PC-3 (cell line): ENCODE measurements at regions not wholly inside any gene's neighbourhood (a gene's known extent, or its start where the extent isn't known, plus 50 kb on each side); places are given as distances from the start of the nearest gene placed in this dataset.

Experiments used
- ATAC-seq: fragments of 200-7000 bp; cut with Tn5 transposase; 2 replicates; pipeline ENCODE4 v1.9.1; 2020; ENCODE audit warnings: mild to moderate bottlenecking, moderate library complexity
- BruUV-seq: library from RNA; stranded (reverse); fragments of 400-500 nt; replicated peaks from 2 replicates; lab custom pipeline; 2021; lab: Mats Ljungman, UMichigan
- CTCF ChIA-PET: fragments of 300-600 bp; sonication (Branson Sonifier 250); formaldehyde crosslinking; loops from one replicate; lab custom pipeline; 2022; ENCODE audit warnings: antibody characterized with exemption; lab: Charles Lee
- POLR2A ChIA-PET: fragments of 300-600 bp; sonication (Branson Sonifier 250); formaldehyde crosslinking; loops from one replicate; lab custom pipeline; 2022; ENCODE audit warnings: antibody characterized with exemption; ENCODE audit not compliant: unreplicated experiment; lab: Charles Lee
- DNase-seq: peaks from one replicate; pipeline ENCODE4 v3.0.0-alpha.2; 2015
- H2AFZ ChIP-seq: fragments of 300-600 bp; sonication (generic); 2 replicates; pipeline ENCODE4 v1.6.0; 2016; ENCODE audit warnings: antibody characterized with exemption, low read length
- H3F3A ChIP-seq: fragments of 300-600 bp; sonication (generic); one replicate; pipeline ENCODE4 v1.6.0; 2017; ENCODE audit warnings: antibody characterized with exemption, low read length, control low read depth, mild to moderate bottlenecking; ENCODE audit not compliant: unreplicated experiment
- H3K27ac ChIP-seq: fragments of 300-600 bp; sonication (generic); 2 replicates; pipeline ENCODE4 v1.5.1; 2016; ENCODE audit warnings: mild to moderate bottlenecking, low read length
- H3K27me3 ChIP-seq: fragments of 300-600 bp; sonication (generic); 2 replicates; pipeline ENCODE4 v1.6.1; 2016; ENCODE audit warnings: low read length, mixed read lengths
- H3K36me3 ChIP-seq: fragments of 300-600 bp; sonication (generic); 2 replicates; pipeline ENCODE4 v1.6.1; 2016; ENCODE audit warnings: low read depth, mixed run types, low read length, mixed read lengths
- H3K4me1 ChIP-seq: fragments of 300-600 bp; sonication (generic); 2 replicates; pipeline ENCODE4 v1.5.1; 2016; ENCODE audit warnings: low read length; ENCODE audit not compliant: insufficient read depth
- H3K4me2 ChIP-seq: fragments of 300-600 bp; sonication (generic); 2 replicates; pipeline ENCODE4 v1.6.0; 2016; ENCODE audit warnings: low read length
- H3K4me3 ChIP-seq: fragments of 300-600 bp; sonication (generic); 2 replicates; pipeline ENCODE4 v1.5.1; 2016; ENCODE audit warnings: mild to moderate bottlenecking, low read length, mixed read lengths
- H3K79me2 ChIP-seq: fragments of 300-600 bp; sonication (generic); 2 replicates; pipeline ENCODE4 v1.6.1; 2017; ENCODE audit warnings: low read length, mixed read lengths
- H3K9ac ChIP-seq: fragments of 300-600 bp; sonication (generic); 2 replicates; pipeline ENCODE4 v1.6.0; 2016; ENCODE audit warnings: mild to moderate bottlenecking, low read length
- H3K9me2 ChIP-seq: fragments of 300-600 bp; sonication (generic); replicated peaks from 2 replicates; pipeline ENCODE4 v1.6.1; 2016; ENCODE audit warnings: mixed run types, low read length, mixed read lengths
- H3K9me3 ChIP-seq: fragments of 300-600 bp; sonication (generic); 2 replicates; pipeline ENCODE4 v1.6.1; 2016; ENCODE audit warnings: low read length, mixed read lengths
- H4K20me1 ChIP-seq: fragments of 300-600 bp; sonication (generic); 2 replicates; pipeline ENCODE4 v1.6.1; 2016; ENCODE audit warnings: low read length, mixed read lengths
- CTCF ChIP-seq: fragments of 300-600 bp; sonication (generic); conservative IDR thresholded peaks from 2 replicates; pipeline ENCODE4 v1.5.1; 2017; ENCODE audit warnings: antibody characterized with exemption, low read depth, mild to moderate bottlenecking, low read length
- EZH2 ChIP-seq: fragments of 300-600 bp; sonication (generic); IDR thresholded peaks from one replicate; pipeline ENCODE4 v1.6.1; 2017; ENCODE audit warnings: antibody characterized with exemption, mild to moderate bottlenecking, low read length; ENCODE audit not compliant: unreplicated experiment
- EZH2phosphoT487 ChIP-seq: fragments of 300-600 bp; sonication (generic); IDR thresholded peaks from 2 replicates; pipeline ENCODE4 v1.6.1; 2018; ENCODE audit warnings: mild to moderate bottlenecking, antibody characterized with exemption, low read length, borderline replicate concordance
- intact Hi-C: fragments of 100-400 bp; cut with micrococcal nuclease; formaldehyde crosslinking; loops from 2 replicates; pipeline ENCODE4 v1.9.0; 2023

GRCh38 chr13:33445024-33445423 is 159.5 kb upstream of the STARD13 start:
- no peak for TF ChIP-seq EZH2phosphoT487
- no peak for TF ChIP-seq CTCF
- TF ChIP-seq EZH2: no peak
- Histone ChIP-seq H3K79me2 (no peaks in the 10 kb centered on the region), H3K27me3 (no peaks in the 10 kb centered on the region), H3K9ac (no peak overlapping the region), H4K20me1 (no peaks in the 10 kb centered on the region), H3K4me3 (no peak overlapping the region), H3K4me1 (peaks cover 31% of the 10 kb centered on the region), H3K9me3 (no peaks in the 10 kb centered on the region), H2AFZ (no peak overlapping the region), H3K9me2 (no peaks in the 10 kb centered on the region), H3K27ac (peak overlapping the region; percentile 64), H3K4me2 (peak overlapping the region; percentile 40; the same call in 1 of the 2 replicates), H3F3A (no peaks in the 10 kb centered on the region), H3K36me3 (no peaks in the 10 kb centered on the region)
- DNase-seq (peak; percentile 36), ATAC-seq (no peak)
- CTCF ChIA-PET: no interaction called here
- intact Hi-C loops: loop anchor here (10.0 kb wide), 2 partner anchors 90 to 160 kb away; partner anchors contain the start of gene STARD13
- POLR2A ChIA-PET: no interaction called here
- no TSS peak for BruUV-seq

DNA sequence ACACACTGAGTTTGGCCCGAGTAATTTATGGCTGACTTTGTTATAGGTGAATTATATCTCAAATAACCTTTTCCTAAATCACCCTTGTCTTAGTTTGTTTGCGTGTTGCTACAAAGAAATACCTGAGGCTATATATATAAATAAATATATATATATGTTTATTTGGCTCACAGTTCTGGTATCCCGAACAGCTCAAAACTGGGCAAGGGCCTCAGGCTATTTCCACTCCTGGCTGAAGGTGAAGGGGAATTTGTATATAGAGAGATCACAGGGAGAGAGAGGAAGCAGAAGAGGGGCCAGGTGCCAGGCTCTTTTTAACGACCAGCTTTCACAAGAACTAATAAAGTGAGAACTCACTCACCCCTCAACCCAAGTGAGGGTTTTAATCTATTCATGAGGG is 159.9 kb upstream of the STARD13 start:
- Histone ChIP-seq H3F3A (no peaks in the 10 kb centered on the region), H3K27ac (peak overlapping the region; percentile 64), H3K27me3 (no peaks in the 10 kb centered on the region), H3K9me3 (no peaks in the 10 kb centered on the region), H2AFZ (no peak overlapping the region), H3K9ac (peak overlapping the region; percentile 20; the same call in 1 of the 2 replicates), H3K4me1 (peaks cover 31% of the 10 kb centered on the region), H3K4me3 (no peak overlapping the region), H3K9me2 (no peaks in the 10 kb centered on the region), H4K20me1 (no peaks in the 10 kb centered on the region), H3K36me3 (no peaks in the 10 kb centered on the region), H3K79me2 (no peaks in the 10 kb centered on the region), H3K4me2 (peak overlapping the region; percentile 40; the same call in 1 of the 2 replicates)
- CTCF ChIA-PET: no interaction called here
- peak; percentile 60 for DNase-seq
- POLR2A ChIA-PET: no interaction called here
- no peak for TF ChIP-seq EZH2phosphoT487
- intact Hi-C loops: loop anchor here (10.0 kb wide), 2 partner anchors 91 to 161 kb away; partner anchors contain the start of gene STARD13
- ATAC-seq: no peak
- no TSS peak for BruUV-seq

DNA sequence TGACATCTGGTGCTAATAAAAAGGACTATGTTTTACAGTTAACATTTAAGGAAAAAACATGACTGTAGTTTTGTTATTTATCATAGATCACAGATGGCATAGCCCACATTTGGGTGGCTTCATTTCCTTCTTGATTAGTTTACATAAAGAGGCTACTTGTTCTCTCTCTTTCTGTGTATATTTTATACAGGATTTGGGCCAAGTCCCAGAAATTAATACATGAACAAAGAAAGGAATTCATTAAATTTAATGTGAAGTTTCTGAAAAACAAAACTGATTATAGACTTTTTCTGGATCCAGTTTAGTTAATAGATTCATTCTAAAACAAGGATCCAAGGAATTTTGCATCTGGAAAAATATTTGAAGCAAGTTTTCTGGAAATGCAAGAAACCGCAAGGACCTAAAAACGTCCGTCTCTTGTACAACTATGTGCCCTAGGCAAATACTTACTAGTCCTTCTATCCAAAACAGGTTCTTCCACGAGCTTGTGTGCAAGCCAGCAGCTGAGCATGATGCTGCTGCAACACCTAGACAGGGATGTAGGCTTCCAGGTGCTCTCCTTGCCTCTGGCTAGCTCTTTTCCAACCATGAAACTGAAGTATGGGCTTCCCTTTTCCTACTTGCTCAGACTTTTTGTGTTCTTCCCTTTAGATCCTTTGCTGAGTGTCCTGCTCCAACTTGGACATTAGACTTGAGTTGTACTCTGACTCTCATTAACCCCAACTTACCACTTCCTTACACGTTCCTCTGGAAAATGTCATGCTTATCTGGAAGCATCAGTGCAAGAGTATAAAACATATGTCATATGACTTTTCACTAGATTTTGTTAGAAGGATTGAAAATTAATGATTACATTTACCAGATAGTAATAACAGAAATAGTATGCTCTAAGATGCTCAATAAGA is 161.5 kb upstream of the STARD13 start:
- Histone ChIP-seq H3K36me3 (no peaks in the 10 kb centered on the region), H3K9ac (0 out of 2 replicates have a peak overlapping the region, but pooled peaks have one; percentile 11), H3K4me1 (peaks cover 31% of the 10 kb centered on the region), H3F3A (no peaks in the 10 kb centered on the region), H2AFZ (no peak overlapping the region), H3K9me2 (no peaks in the 10 kb centered on the region), H3K4me3 (no peak overlapping the region), H3K9me3 (no peaks in the 10 kb centered on the region), H3K27ac (peak overlapping the region; percentile 63), H3K79me2 (no peaks in the 10 kb centered on the region), H3K27me3 (no peaks in the 10 kb centered on the region), H4K20me1 (no peaks in the 10 kb centered on the region), H3K4me2 (peak overlapping the region; percentile 11)
- intact Hi-C loops: loop anchor here (10.0 kb wide), 2 partner anchors 92 to 162 kb away; partner anchors contain the start of gene STARD13
- DNase-seq (peak; percentile 75), ATAC-seq (peak; percentile 29; the same call in 1 of the 2 replicates)
- no TSS peak for BruUV-seq
- TF ChIP-seq EZH2 (no peak), CTCF (no peak), EZH2phosphoT487 (no peak)
- ChIA-PET POLR2A (no interaction called here), CTCF (interaction anchor here (0.5 kb wide), 1 partner anchor 162 kb away, joined by 4 read pairs; no protein-coding TSS in a partner anchor)
